ENCODE measurements at regions not wholly inside any gene's neighbourhood (a gene's known extent, or its start where the extent isn't known, plus 50 kb on each side); places are given as distances from the start of the nearest gene placed in this dataset.

DNA sequence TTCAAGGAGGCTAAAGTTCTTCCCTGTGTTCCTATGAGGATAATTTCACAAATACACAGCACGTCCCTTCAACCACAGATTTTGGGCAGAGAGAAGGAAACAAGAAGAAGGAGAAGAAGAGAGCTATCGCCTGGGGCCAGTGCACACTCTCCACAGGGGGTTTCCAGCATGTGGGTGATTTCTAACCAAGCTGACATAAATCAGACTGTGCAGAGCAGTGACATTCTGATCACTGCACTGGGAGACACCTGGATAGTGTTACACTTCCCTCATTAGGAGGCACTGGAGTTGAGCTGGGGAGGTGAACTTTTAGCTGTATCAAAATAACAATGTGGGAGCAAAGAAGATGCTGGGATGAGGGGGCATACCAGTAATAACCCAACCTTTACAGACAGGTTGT is 71.8 kb upstream of the CENPW start:
- H3K27ac ChIP-seq (ENCODE audit: low read depth, low read length): no peak overlapping the region
- H3K79me2 ChIP-seq (ENCODE audit: insufficient read depth, low read length): no peaks in the 10 kb centered on the region
- Mint-ChIP-seq H3K27me3 (ENCODE audit: low read depth, unreplicated experiment) (no peaks in the 10 kb centered on the region), H3K4me1 (ENCODE audit: low read depth, unreplicated experiment) (no peaks in the 10 kb centered on the region), H3K9me3 (ENCODE audit: unreplicated experiment) (no peaks in the 10 kb centered on the region), H3K36me3 (ENCODE audit: low read depth, unreplicated experiment) (no peaks in the 10 kb centered on the region), H3K27ac (ENCODE audit: unreplicated experiment) (no peak overlapping the region), H3K4me3 (ENCODE audit: unreplicated experiment) (no peak overlapping the region)
- no peak overlapping the region for H2AFZ ChIP-seq (ENCODE audit: low read depth, low read length)
- H3K9ac ChIP-seq (ENCODE audit: low read length): no peak overlapping the region
- H3K9me3 ChIP-seq (ENCODE audit: insufficient read depth, low read depth, low read length): no peaks in the 10 kb centered on the region
- no peaks in the 10 kb centered on the region for H3K36me3 ChIP-seq (ENCODE audit: insufficient read depth, low read length)
- H3K27me3 ChIP-seq (ENCODE audit: insufficient read depth, low read length): no peaks in the 10 kb centered on the region
- H3K4me2 ChIP-seq (ENCODE audit: low read length): no peak overlapping the region
- DNase-seq (ENCODE audit: low read depth) (no peak), FAIRE-seq (no peak)
- H4K20me1 ChIP-seq (ENCODE audit: insufficient read depth, low read length): no peaks in the 10 kb centered on the region
- TF ChIP-seq, protein P1, sequence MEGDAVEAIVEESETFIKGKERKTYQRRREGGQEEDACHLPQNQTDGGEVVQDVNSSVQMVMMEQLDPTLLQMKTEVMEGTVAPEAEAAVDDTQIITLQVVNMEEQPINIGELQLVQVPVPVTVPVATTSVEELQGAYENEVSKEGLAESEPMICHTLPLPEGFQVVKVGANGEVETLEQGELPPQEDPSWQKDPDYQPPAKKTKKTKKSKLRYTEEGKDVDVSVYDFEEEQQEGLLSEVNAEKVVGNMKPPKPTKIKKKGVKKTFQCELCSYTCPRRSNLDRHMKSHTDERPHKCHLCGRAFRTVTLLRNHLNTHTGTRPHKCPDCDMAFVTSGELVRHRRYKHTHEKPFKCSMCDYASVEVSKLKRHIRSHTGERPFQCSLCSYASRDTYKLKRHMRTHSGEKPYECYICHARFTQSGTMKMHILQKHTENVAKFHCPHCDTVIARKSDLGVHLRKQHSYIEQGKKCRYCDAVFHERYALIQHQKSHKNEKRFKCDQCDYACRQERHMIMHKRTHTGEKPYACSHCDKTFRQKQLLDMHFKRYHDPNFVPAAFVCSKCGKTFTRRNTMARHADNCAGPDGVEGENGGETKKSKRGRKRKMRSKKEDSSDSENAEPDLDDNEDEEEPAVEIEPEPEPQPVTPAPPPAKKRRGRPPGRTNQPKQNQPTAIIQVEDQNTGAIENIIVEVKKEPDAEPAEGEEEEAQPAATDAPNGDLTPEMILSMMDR (IDR thresholded peaks at IDR 0.05; ENCODE audit: insufficient read depth, low read depth, low read length): no peak
- no peak for TF ChIP-seq EZH2 (IDR thresholded peaks at IDR 0.05; ENCODE audit: insufficient read depth, low read length)
- no peak overlapping the region for H3K4me3 ChIP-seq (ENCODE audit: insufficient read depth, low read depth, low read length)
- H3K4me1 ChIP-seq (ENCODE audit: insufficient read depth, low read length): no peaks in the 10 kb centered on the region

DNA sequence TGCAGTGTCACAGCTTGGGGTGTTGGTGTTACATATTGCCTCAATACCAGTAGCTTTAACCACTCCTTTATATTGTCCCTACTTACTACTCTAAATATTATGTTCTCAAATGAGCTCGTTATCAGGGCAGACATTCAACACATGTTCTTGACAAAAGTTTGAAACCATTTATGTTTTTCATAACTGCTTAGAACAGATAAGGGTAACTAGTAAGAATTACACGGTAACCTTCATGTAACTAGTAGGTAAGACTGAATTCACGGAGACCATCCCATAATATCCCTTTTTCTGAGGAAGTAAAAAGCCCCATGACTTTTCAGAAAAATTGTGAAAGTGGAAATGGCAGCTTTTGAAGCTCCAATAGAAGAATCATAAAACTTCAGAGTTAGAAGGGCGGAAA is 59.6 kb upstream of the CENPW start:
- no peak overlapping the region for H2AFZ ChIP-seq (ENCODE audit: low read depth, low read length)
- no peaks in the 10 kb centered on the region for H3K36me3 ChIP-seq (ENCODE audit: insufficient read depth, low read length)
- Mint-ChIP-seq H3K9me3 (ENCODE audit: unreplicated experiment) (no peaks in the 10 kb centered on the region), H3K27ac (ENCODE audit: unreplicated experiment) (no peak overlapping the region), H3K27me3 (ENCODE audit: low read depth, unreplicated experiment) (no peaks in the 10 kb centered on the region), H3K4me3 (ENCODE audit: unreplicated experiment) (no peak overlapping the region), H3K4me1 (ENCODE audit: low read depth, unreplicated experiment) (no peaks in the 10 kb centered on the region), H3K36me3 (ENCODE audit: low read depth, unreplicated experiment) (no peaks in the 10 kb centered on the region)
- H3K79me2 ChIP-seq (ENCODE audit: insufficient read depth, low read length): no peaks in the 10 kb centered on the region
- DNase-seq (ENCODE audit: low read depth) (no peak), FAIRE-seq (no peak)
- no peak overlapping the region for H3K4me2 ChIP-seq (ENCODE audit: low read length)
- H3K4me3 ChIP-seq (ENCODE audit: insufficient read depth, low read depth, low read length): no peak overlapping the region
- H3K9me3 ChIP-seq (ENCODE audit: insufficient read depth, low read depth, low read length): no peaks in the 10 kb centered on the region
- no peak overlapping the region for H3K27ac ChIP-seq (ENCODE audit: low read depth, low read length)
- H4K20me1 ChIP-seq (ENCODE audit: insufficient read depth, low read length): no peaks in the 10 kb centered on the region
- H3K4me1 ChIP-seq (ENCODE audit: insufficient read depth, low read length): no peaks in the 10 kb centered on the region
- TF ChIP-seq EZH2 (IDR thresholded peaks at IDR 0.05; ENCODE audit: insufficient read depth, low read length): no peak
- TF ChIP-seq, protein P1 (IDR thresholded peaks at IDR 0.05; ENCODE audit: insufficient read depth, low read depth, low read length): no peak
- no peaks in the 10 kb centered on the region for H3K27me3 ChIP-seq (ENCODE audit: insufficient read depth, low read length)
- H3K9ac ChIP-seq (ENCODE audit: low read length): no peak overlapping the region

DNA sequence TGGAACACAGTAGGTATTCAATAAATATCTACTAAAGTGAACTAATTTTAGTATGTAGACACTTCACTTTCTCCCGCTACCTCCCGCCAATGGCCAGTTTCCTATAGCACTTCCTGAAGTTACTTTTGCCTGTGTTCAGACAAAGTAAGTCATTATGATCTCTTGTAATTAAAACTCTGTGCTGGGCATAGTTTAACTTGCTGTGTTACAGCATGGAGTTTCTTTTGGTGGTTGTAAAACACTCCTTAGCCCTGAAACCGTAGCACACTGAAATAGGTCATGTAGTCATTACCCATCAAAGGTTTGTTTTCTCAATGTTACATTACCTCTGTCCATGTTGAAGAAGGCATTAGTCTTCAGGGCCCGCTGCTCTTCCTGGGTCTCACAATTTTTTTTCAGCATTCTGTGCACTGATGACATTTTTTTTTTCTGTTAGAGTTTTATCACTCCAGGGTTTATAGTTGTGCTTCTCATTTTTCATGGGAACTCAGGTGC is 54.0 kb upstream of the CENPW start:
- H3K4me1 Mint-ChIP-seq (ENCODE audit: low read depth, unreplicated experiment): no peaks in the 10 kb centered on the region
- Histone ChIP-seq H3K9ac (ENCODE audit: low read length) (no peak overlapping the region), H3K4me2 (ENCODE audit: low read length) (no peak overlapping the region), H2AFZ (ENCODE audit: low read depth, low read length) (no peak overlapping the region), H3K27me3 (ENCODE audit: insufficient read depth, low read length) (no peaks in the 10 kb centered on the region), H3K79me2 (ENCODE audit: insufficient read depth, low read length) (no peaks in the 10 kb centered on the region), H3K36me3 (ENCODE audit: insufficient read depth, low read length) (no peaks in the 10 kb centered on the region), H3K4me3 (ENCODE audit: insufficient read depth, low read depth, low read length) (no peak overlapping the region), H3K4me1 (ENCODE audit: insufficient read depth, low read length) (no peaks in the 10 kb centered on the region), H4K20me1 (ENCODE audit: insufficient read depth, low read length) (no peaks in the 10 kb centered on the region), H3K9me3 (ENCODE audit: insufficient read depth, low read depth, low read length) (no peaks in the 10 kb centered on the region), H3K27ac (ENCODE audit: low read depth, low read length) (no peak overlapping the region)
- FAIRE-seq (no peak), DNase-seq (ENCODE audit: low read depth) (no peak)
- TF ChIP-seq EZH2 (IDR thresholded peaks at IDR 0.05; ENCODE audit: insufficient read depth, low read length): no peak
- TF ChIP-seq, protein P1 (IDR thresholded peaks at IDR 0.05; ENCODE audit: insufficient read depth, low read depth, low read length): no peak
- H3K27ac Mint-ChIP-seq (ENCODE audit: unreplicated experiment): no peak overlapping the region
- H3K9me3 Mint-ChIP-seq (ENCODE audit: unreplicated experiment): no peaks in the 10 kb centered on the region
- no peak overlapping the region for H3K4me3 Mint-ChIP-seq (ENCODE audit: unreplicated experiment)
- no peaks in the 10 kb centered on the region for H3K36me3 Mint-ChIP-seq (ENCODE audit: low read depth, unreplicated experiment)
- no peaks in the 10 kb centered on the region for H3K27me3 Mint-ChIP-seq (ENCODE audit: low read depth, unreplicated experiment)
